ENCODE measurements at regions not wholly inside any gene's neighbourhood (a gene's known extent, or its start where the extent isn't known, plus 50 kb on each side); places are given as distances from the start of the nearest gene placed in this dataset.

DNA sequence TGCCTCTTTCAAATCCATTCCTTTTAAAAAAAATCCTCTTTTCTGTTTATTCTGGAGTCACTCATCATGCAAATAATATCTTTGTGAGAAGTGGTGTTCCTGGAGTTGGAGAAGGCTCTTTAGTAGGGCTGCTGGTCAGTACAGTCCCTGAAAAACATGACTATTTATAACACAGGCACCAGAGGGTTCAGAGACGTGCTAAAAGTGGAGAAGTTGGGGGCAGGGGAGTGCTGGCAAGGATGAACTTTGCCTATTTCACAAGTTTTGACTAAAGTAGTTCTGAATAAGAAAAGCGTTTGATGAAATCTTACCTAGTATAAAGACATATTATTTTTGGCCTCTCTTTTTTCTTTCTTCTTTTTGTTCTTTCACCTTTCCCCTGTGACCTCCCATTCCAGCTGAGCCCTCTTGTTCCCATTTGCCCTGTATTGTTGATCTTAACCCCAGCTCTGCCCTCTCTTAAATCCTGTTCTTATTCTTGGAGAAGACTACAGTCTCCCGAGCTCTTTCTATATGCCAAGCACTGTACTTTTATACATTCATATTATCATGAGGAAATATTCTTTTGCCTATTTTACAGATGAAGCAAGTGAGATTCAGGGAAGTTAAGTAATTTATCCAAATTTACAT is 129.1 kb downstream of the TM9SF2 start:
- DNase-seq, result no peak

DNA sequence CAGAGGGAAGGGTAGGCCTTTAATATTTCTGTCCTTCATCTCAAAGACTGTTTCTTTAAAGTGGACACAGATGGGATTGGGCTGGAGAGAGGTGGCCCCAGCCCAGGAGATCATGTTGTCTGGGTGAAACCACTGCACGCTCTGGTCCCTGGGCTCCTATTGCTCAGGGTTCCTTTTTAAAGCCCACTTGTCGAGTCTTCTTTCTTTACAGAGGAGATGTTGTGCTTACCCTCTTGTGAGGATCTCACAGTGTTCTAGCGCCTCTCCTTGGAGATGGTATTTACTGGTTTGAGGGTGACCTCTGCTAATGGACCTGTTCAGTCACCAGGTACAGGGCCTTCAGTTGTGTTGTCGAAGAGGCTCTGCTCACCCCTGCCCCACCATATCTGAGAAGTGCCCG is 128.4 kb downstream of the TM9SF2 start:
- no peak for DNase-seq

DNA sequence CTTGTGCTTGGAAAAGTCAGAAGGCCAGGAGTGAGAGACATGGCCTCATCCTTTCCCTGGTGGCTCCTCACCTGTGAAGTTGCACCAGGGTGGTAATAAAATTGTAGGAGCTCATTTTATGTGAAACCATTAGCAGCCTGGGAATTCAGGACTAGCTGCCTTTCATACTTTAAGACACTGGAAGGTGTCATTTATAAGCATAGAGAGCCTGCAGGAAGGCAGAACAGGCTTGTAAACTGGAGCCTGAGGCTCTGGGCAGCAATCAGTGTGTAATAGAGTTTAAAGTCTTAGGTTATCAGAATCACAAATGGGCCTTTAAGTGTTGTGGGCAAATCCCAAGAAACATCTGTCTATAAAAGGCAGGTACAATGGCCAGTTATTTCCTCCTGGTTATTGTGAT is 127.2 kb downstream of the TM9SF2 start:
- no peak for DNase-seq

- DNase-seq, result no peak
Observed at GRCh38 chr13:99626461-99627082, 125.3 kb downstream of the TM9SF2 start.

DNA sequence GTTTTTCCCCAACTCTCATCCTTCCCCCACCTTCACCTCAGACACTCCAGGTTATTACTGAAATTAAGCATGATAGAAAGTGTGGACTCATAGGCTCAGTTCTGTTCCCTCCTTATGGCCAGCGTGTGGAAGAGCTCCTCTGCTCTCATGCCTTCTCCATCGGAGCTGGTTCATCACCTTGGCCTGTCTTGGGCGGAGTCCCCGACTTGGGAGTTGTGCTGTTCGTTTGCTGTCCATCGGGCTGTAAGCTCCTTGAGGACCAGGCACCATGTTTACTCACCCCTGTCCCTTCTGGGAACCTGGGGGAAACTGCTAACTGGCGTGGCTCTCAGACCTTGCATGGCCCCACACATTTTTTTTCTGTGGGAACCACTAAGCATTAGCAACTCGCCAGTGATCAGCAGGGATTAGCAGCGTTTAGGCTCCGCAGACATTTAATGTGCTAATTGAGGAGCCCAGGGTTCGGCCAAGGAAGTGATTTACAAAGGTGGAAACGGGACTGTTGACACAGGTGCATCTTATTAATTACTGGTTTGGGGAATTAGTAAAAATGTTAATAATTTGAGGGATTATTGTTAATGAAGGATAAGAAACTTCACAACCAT is 123.8 kb downstream of the TM9SF2 start:
- no peak for DNase-seq

GRCh38 chr13:99620806-99621205 is 119.5 kb downstream of the TM9SF2 start:
- no peak for DNase-seq

DNA sequence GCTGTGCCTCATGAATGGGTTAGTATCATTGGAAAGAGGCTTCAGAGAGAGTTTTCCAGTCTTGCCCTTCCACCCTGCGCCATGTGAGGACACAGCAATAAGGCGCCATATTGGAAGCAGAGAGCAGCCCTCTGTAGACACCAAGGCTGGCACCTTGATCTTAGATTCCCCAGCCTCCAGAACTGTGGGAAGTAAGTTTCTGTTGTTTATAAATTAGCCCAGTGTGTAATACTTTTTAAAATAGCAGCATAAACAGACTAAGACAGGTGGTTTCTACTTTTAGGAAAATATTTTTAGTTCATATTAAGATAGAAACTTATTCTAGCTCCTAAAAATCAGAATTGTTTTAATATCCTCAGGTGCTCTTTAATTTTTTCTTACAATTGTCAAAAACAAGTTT is 117.9 kb downstream of the TM9SF2 start:
- DNase-seq, result no peak

GRCh38 chr13:99617474-99618255 is 116.4 kb downstream of the TM9SF2 start:
- DNase-seq, result no peak

- DNase-seq, result no peak
Observed at GRCh38 chr13:99614465-99614885, 113.2 kb downstream of the TM9SF2 start.

Data from activated naive CD4-positive, alpha-beta T cell treated with anti-CD3 and anti-CD28 coated beads, Interleukin-2, amount 50 U/mL, for 16 hours (primary cell).